ENCODE measurements at regions not wholly inside any gene's neighbourhood (a gene's known extent, or its start where the extent isn't known, plus 50 kb on each side); places are given as distances from the start of the nearest gene placed in this dataset.
"Not testable (repeated sequence)": the region's sequence is repeated elsewhere in the genome, so short reads cannot be mapped to it uniquely, and the experiment has no call there.

DNA sequence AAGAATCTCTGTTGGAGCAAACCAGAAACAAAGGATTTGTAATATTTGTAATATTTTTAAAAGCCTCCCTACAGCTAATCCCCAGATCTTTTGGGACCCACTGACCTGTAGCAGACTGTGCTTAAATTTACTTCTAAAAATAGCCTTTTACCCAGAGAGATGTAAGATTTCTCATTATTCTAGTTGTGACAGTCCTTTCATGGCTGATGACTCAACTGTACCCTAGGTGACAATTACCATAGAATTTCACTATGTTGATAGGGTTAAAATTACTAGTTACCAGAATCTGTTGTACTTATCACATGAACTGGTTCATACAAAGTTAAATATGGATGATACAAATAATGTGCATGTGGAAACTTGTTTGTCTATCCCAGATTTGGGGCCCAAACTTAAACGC is 543.9 kb upstream of the SEMA6A start (continued):
- TF ChIP-seq, protein P1, sequence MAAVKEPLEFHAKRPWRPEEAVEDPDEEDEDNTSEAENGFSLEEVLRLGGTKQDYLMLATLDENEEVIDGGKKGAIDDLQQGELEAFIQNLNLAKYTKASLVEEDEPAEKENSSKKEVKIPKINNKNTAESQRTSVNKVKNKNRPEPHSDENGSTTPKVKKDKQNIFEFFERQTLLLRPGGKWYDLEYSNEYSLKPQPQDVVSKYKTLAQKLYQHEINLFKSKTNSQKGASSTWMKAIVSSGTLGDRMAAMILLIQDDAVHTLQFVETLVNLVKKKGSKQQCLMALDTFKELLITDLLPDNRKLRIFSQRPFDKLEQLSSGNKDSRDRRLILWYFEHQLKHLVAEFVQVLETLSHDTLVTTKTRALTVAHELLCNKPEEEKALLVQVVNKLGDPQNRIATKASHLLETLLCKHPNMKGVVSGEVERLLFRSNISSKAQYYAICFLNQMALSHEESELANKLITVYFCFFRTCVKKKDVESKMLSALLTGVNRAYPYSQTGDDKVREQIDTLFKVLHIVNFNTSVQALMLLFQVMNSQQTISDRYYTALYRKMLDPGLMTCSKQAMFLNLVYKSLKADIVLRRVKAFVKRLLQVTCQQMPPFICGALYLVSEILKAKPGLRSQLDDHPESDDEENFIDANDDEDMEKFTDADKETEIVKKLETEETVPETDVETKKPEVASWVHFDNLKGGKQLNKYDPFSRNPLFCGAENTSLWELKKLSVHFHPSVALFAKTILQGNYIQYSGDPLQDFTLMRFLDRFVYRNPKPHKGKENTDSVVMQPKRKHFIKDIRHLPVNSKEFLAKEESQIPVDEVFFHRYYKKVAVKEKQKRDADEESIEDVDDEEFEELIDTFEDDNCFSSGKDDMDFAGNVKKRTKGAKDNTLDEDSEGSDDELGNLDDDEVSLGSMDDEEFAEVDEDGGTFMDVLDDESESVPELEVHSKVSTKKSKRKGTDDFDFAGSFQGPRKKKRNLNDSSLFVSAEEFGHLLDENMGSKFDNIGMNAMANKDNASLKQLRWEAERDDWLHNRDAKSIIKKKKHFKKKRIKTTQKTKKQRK (IDR thresholded peaks at IDR 0.05; ENCODE audit: low read depth, low read length): no peak
- no peak for TF ChIP-seq SMC3 (IDR thresholded peaks at IDR 0.05; ENCODE audit: borderline replicate concordance, low read length)
- TF ChIP-seq SREBF2 (IDR thresholded peaks at IDR 0.05; ENCODE audit: low read length): no peak
- no peak for TF ChIP-seq MXI1 (IDR thresholded peaks at IDR 0.05; ENCODE audit: low read depth, low read length)

DNA sequence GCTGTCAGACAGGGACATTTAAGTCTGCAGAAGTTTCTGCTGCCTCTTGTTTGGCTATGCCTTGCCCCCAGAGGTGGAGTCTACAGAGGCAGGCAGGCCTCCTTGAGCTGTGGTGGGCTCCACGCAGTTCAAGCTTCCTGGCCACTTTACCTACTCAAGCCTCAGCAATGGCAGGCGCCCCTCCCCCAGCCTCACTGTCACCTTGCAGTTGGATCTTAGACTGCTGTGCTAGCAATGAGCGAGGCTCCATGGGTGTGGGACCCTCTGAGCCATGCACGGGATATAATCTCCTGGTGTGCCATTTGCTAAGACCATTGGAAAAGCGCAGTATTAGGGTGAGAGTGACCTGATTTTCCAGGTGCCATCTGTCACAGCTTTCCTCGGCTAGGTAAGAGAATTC is 542.7 kb upstream of the SEMA6A start:
- BruUV-seq (replicated peaks); H3K27ac ChIP-seq (ENCODE audit: control insufficient read depth, insufficient read depth); H3K4me3 ChIP-seq; RAD21 ChIA-PET (ENCODE audit: unreplicated experiment); H3K9me3 ChIP-seq (replicated peaks; ENCODE audit: control insufficient read depth, insufficient read depth, low read length); DNase-seq (ENCODE audit: low read depth, low spot score); H3K4me2 ChIP-seq (ENCODE audit: control insufficient read depth, insufficient read depth); POLR2A ChIA-PET; H3K9ac ChIP-seq (ENCODE audit: control insufficient read depth, insufficient read depth, low read length); H4K20me1 ChIP-seq (ENCODE audit: control insufficient read depth, insufficient read depth); in situ Hi-C loops (cut with MboI); intact Hi-C loops (cut with micrococcal nuclease; ENCODE audit: unreplicated experiment); FAIRE-seq; H3K27me3 ChIP-seq (replicated peaks in 1 of 2; ENCODE audit: control insufficient read depth in 2 of 2, insufficient read depth in 2 of 2, low read length in 1 of 2); H2AFZ ChIP-seq (ENCODE audit: control insufficient read depth, low read depth, low read length); H3K79me2 ChIP-seq (ENCODE audit: control insufficient read depth, insufficient read depth, low read length); H3K4me1 ChIP-seq (ENCODE audit: control insufficient read depth, insufficient read depth, low read length); H3K36me3 ChIP-seq (ENCODE audit: control insufficient read depth in 2 of 2, insufficient read depth in 2 of 2, low read length in 1 of 2); CTCF ChIA-PET; ATAC-seq: not testable (repeated sequence)
- WGBS (ENCODE audit: insufficient coverage, insufficient replicate concordance, low lambda C conversion rate, missing lambda C conversion rate): 35% methylated on average over 6 of the region's 6 CpGs
- SMC1A ChIA-PET (ENCODE audit: uncharacterized antibody, unreplicated experiment): interaction anchor here (1.0 to 3.0 kb wide), 3 partner anchors 15 to 48 kb away, joined by 3 to 10 read pairs (median 4); no protein-coding TSS in a partner anchor

Measured in GM12878 (cell line).